SK-N-SH treated with all-trans-retinoic acid at 6 μM for 48 hours (cell line): ENCODE measurements at regions not wholly inside any gene's neighbourhood (a gene's known extent, or its start where the extent isn't known, plus 50 kb on each side); places are given as distances from the start of the nearest gene placed in this dataset.

Experiments
- CREB5 ChIP-seq: fragments of 250-450 bp; sonication (Bioruptor Pico); IDR thresholded peaks from 2 replicates; pipeline ENCODE4 v1.5.1; 2020; ENCODE audit warnings: low read depth, mild to moderate bottlenecking, moderate library complexity
- CSDC2 ChIP-seq: fragments of 250-450 bp; sonication (Bioruptor Pico); IDR thresholded peaks from 2 replicates; pipeline ENCODE4 v1.5.0; 2020; ENCODE audit warnings: mild to moderate bottlenecking, moderate library complexity
- ESRRG ChIP-seq: fragments of 250-450 bp; sonication (Bioruptor Pico); IDR thresholded peaks from 2 replicates; pipeline ENCODE4 v1.6.1; 2021; ENCODE audit warnings: mild to moderate bottlenecking
- OSR1 ChIP-seq: fragments of 250-450 bp; sonication (Bioruptor Pico); IDR thresholded peaks from 2 replicates; pipeline ENCODE4 v1.8.0; 2022; ENCODE audit warnings: moderate library complexity, mild to moderate bottlenecking, inconsistent platforms
- PATZ1 ChIP-seq: fragments of 250-450 bp; sonication (Bioruptor Pico); IDR thresholded peaks from 2 replicates; pipeline ENCODE4 v1.8.0; 2020; ENCODE audit warnings: mild to moderate bottlenecking, moderate library complexity, borderline replicate concordance
- SNAI2 ChIP-seq: fragments of 250-450 bp; sonication (Bioruptor Pico); IDR thresholded peaks from 2 replicates; pipeline ENCODE4 v1.5.0; 2020; ENCODE audit warnings: mild to moderate bottlenecking, moderate library complexity
- TSHZ2 ChIP-seq: fragments of 250-450 bp; sonication (Bioruptor Pico); IDR thresholded peaks from 2 replicates; pipeline ENCODE4 v1.5.0; 2020; ENCODE audit warnings: mild to moderate bottlenecking, moderate library complexity
- ZC3H10 ChIP-seq: fragments of 250-450 bp; sonication (Bioruptor Pico); IDR thresholded peaks from 2 replicates; pipeline ENCODE4 v1.5.1; 2021; ENCODE audit warnings: mild to moderate bottlenecking, moderate library complexity
- ZFP3 ChIP-seq: fragments of 250-450 bp; sonication (Bioruptor Pico); IDR thresholded peaks from 2 replicates; pipeline ENCODE4 v1.5.0; 2020; ENCODE audit warnings: mild to moderate bottlenecking, moderate library complexity
- ZFP30 ChIP-seq: fragments of 450-650 bp; formaldehyde crosslinking; IDR thresholded peaks from 2 replicates; pipeline ENCODE4 v1.5.0; 2022; ENCODE audit warnings: mild to moderate bottlenecking, moderate library complexity
- ZNF565 ChIP-seq: fragments of 450-650 bp; formaldehyde crosslinking; conservative IDR thresholded peaks from 2 replicates; pipeline ENCODE4 v1.5.0; 2020; ENCODE audit warnings: low read depth, mild to moderate bottlenecking, moderate library complexity
- ZNF70 ChIP-seq: fragments of 450-650 bp; formaldehyde crosslinking; IDR thresholded peaks from 2 replicates; pipeline ENCODE4 v1.5.0; 2020; ENCODE audit warnings: mild to moderate bottlenecking, moderate library complexity
- ZNF8 ChIP-seq: fragments of 450-650 bp; formaldehyde crosslinking; IDR thresholded peaks from 2 replicates; pipeline ENCODE4 v1.5.0; 2020; ENCODE audit warnings: mild to moderate bottlenecking, moderate library complexity

GRCh38 chr2:23256643-23257042 is 128.3 kb upstream of the KLHL29 start:
- no peak for TF ChIP-seq TSHZ2
- TF ChIP-seq ZNF8 (CRISPR knock-in tag) = no peak
- no peak for TF ChIP-seq OSR1
- no peak for TF ChIP-seq PATZ1 (CRISPR knock-in tag)
- no peak for TF ChIP-seq CSDC2 (CRISPR knock-in tag)
- no peak for TF ChIP-seq ZC3H10 (CRISPR knock-in tag)
- no peak for TF ChIP-seq ESRRG (CRISPR knock-in tag)
- TF ChIP-seq ZNF565 = no peak
- no peak for TF ChIP-seq ZFP30 (CRISPR knock-in tag)
- no peak for TF ChIP-seq CREB5
- TF ChIP-seq SNAI2 (CRISPR knock-in tag) = no peak
- no peak for TF ChIP-seq ZNF70 (CRISPR knock-in tag)
- TF ChIP-seq ZFP3 (CRISPR knock-in tag) = no peak
